ENCODE measurements at regions not wholly inside any gene's neighbourhood (a gene's known extent, or its start where the extent isn't known, plus 50 kb on each side); places are given as distances from the start of the nearest gene placed in this dataset.

DNA sequence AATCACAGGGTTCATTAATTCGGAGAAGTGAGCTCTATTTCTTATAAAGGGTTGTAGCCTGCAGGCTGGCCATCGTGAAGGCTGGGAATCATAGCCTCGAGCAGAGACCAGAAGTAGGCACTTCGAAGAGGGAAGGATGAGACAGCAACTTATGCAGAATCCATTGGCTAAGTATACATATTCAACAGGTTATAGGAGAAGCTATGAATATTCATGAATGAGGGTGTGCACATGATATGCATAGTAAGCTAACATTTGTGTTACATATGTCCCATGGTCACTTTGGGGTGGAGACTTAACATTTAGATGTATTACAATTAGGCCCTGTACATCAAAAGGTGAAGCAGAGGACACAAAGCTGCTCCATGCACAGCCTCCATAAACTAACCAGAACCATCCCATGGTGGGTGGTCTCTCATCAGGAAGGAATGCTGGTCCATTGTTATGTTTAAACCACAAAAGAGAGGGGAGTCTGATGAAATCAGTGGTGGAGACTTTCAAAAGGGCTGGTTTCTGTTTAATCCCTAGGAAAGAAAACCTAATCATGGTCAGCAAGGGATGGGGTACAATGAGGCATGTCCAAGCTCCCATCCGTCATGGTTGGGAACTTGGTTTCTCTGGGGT is 80.8 kb upstream of the FHIT start:
- Histone ChIP-seq H3K9me2 (ENCODE audit: low read depth, low read length) (no peaks in the 10 kb centered on the region), H3K27ac (ENCODE audit: low read depth, low read length, poor library complexity, severe bottlenecking) (no peak overlapping the region), H3F3A (ENCODE audit: insufficient read depth, low read length) (no peaks in the 10 kb centered on the region), H3K4me2 (ENCODE audit: low read length) (no peak overlapping the region), H3K4me1 (ENCODE audit: insufficient read depth, low read length, severe bottlenecking) (no peaks in the 10 kb centered on the region), H3K4me3 (ENCODE audit: low read depth, low read length, poor library complexity, severe bottlenecking) (no peak overlapping the region), H3K27me3 (ENCODE audit: insufficient read depth, low read length) (no peaks in the 10 kb centered on the region), H3K9ac (ENCODE audit: low read length) (no peak overlapping the region), H3K9me3 (ENCODE audit: low read length) (no peaks in the 10 kb centered on the region), H4K20me1 (ENCODE audit: insufficient read depth, low read length) (no peaks in the 10 kb centered on the region), H3K36me3 (ENCODE audit: insufficient read depth, low read length) (no peaks in the 10 kb centered on the region), H2AFZ (ENCODE audit: low read length) (no peak overlapping the region), H3K79me2 (ENCODE audit: insufficient read depth, low read length) (no peaks in the 10 kb centered on the region)
- TF ChIP-seq, protein P1, sequence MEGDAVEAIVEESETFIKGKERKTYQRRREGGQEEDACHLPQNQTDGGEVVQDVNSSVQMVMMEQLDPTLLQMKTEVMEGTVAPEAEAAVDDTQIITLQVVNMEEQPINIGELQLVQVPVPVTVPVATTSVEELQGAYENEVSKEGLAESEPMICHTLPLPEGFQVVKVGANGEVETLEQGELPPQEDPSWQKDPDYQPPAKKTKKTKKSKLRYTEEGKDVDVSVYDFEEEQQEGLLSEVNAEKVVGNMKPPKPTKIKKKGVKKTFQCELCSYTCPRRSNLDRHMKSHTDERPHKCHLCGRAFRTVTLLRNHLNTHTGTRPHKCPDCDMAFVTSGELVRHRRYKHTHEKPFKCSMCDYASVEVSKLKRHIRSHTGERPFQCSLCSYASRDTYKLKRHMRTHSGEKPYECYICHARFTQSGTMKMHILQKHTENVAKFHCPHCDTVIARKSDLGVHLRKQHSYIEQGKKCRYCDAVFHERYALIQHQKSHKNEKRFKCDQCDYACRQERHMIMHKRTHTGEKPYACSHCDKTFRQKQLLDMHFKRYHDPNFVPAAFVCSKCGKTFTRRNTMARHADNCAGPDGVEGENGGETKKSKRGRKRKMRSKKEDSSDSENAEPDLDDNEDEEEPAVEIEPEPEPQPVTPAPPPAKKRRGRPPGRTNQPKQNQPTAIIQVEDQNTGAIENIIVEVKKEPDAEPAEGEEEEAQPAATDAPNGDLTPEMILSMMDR (IDR thresholded peaks at IDR 0.05; ENCODE audit: low read length): no peak
- TF ChIP-seq EZH2 (IDR thresholded peaks at IDR 0.05; ENCODE audit: borderline replicate concordance, low read length): no peak

- H3K9me3 ChIP-seq (ENCODE audit: low read length): no peaks in the 10 kb centered on the region
- no peak overlapping the region for H3K4me2 ChIP-seq (ENCODE audit: low read length)
- H3K36me3 ChIP-seq (ENCODE audit: insufficient read depth, low read length): no peaks in the 10 kb centered on the region
- no peak overlapping the region for H3K4me3 ChIP-seq (ENCODE audit: low read depth, low read length, poor library complexity, severe bottlenecking)
- no peak overlapping the region for H2AFZ ChIP-seq (ENCODE audit: low read length)
- no peak overlapping the region for H3K9ac ChIP-seq (ENCODE audit: low read length)
- H3K4me1 ChIP-seq (ENCODE audit: insufficient read depth, low read length, severe bottlenecking): no peaks in the 10 kb centered on the region
- no peaks in the 10 kb centered on the region for H3K79me2 ChIP-seq (ENCODE audit: insufficient read depth, low read length)
- H3F3A ChIP-seq (ENCODE audit: insufficient read depth, low read length): no peaks in the 10 kb centered on the region
- TF ChIP-seq EZH2 (IDR thresholded peaks at IDR 0.05; ENCODE audit: borderline replicate concordance, low read length): no peak
- TF ChIP-seq, protein P1 (IDR thresholded peaks at IDR 0.05; ENCODE audit: low read length): no peak
- H4K20me1 ChIP-seq (ENCODE audit: insufficient read depth, low read length): no peaks in the 10 kb centered on the region
- H3K9me2 ChIP-seq (ENCODE audit: low read depth, low read length): no peaks in the 10 kb centered on the region
- no peak overlapping the region for H3K27ac ChIP-seq (ENCODE audit: low read depth, low read length, poor library complexity, severe bottlenecking)
- no peaks in the 10 kb centered on the region for H3K27me3 ChIP-seq (ENCODE audit: insufficient read depth, low read length)
Measured at GRCh38 chr3:61333192-61333961, 82.1 kb upstream of the FHIT start.

- H3K79me2 ChIP-seq (ENCODE audit: insufficient read depth, low read length): no peaks in the 10 kb centered on the region
- H3K36me3 ChIP-seq (ENCODE audit: insufficient read depth, low read length): no peaks in the 10 kb centered on the region
- no peaks in the 10 kb centered on the region for H3K27me3 ChIP-seq (ENCODE audit: insufficient read depth, low read length)
- H3K4me3 ChIP-seq (ENCODE audit: low read depth, low read length, poor library complexity, severe bottlenecking): no peak overlapping the region
- H3K4me2 ChIP-seq (ENCODE audit: low read length): no peak overlapping the region
- H4K20me1 ChIP-seq (ENCODE audit: insufficient read depth, low read length): no peaks in the 10 kb centered on the region
- H3K4me1 ChIP-seq (ENCODE audit: insufficient read depth, low read length, severe bottlenecking): no peaks in the 10 kb centered on the region
- no peaks in the 10 kb centered on the region for H3K9me3 ChIP-seq (ENCODE audit: low read length)
- no peak overlapping the region for H3K9ac ChIP-seq (ENCODE audit: low read length)
- TF ChIP-seq, protein P1 (IDR thresholded peaks at IDR 0.05; ENCODE audit: low read length): no peak
- no peak for TF ChIP-seq EZH2 (IDR thresholded peaks at IDR 0.05; ENCODE audit: borderline replicate concordance, low read length)
- H3K27ac ChIP-seq (ENCODE audit: low read depth, low read length, poor library complexity, severe bottlenecking): no peak overlapping the region
- H3K9me2 ChIP-seq (ENCODE audit: low read depth, low read length): no peaks in the 10 kb centered on the region
- no peaks in the 10 kb centered on the region for H3F3A ChIP-seq (ENCODE audit: insufficient read depth, low read length)
- no peak overlapping the region for H2AFZ ChIP-seq (ENCODE audit: low read length)
Measured at GRCh38 chr3:61334783-61335182, 83.5 kb upstream of the FHIT start.

All from OCI-LY1 (cell line).